ENCODE measurements at regions not wholly inside any gene's neighbourhood (a gene's known extent, or its start where the extent isn't known, plus 50 kb on each side); places are given as distances from the start of the nearest gene placed in this dataset.

DNA sequence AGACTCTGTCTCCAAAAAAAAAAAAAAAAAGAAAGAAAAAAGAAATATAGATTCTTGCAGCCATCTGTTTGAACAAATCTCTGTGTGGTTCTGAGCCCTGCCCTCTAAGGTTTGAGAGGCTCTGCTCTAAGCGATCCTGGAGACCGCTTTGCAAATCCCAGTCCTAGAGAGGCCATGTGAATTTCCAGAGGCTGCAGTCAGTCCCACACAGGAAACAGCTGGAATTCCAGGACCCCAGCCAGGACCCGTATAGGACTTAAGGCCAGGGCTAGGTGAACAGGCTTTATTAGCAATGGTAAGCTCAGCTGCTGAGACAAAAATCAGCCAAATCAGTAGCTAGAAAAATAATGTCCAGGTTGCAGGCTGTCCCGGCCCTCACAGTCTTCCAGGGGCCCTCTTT is 154.8 kb downstream of the RPS24 start:
- DNase-seq = no peak

DNA sequence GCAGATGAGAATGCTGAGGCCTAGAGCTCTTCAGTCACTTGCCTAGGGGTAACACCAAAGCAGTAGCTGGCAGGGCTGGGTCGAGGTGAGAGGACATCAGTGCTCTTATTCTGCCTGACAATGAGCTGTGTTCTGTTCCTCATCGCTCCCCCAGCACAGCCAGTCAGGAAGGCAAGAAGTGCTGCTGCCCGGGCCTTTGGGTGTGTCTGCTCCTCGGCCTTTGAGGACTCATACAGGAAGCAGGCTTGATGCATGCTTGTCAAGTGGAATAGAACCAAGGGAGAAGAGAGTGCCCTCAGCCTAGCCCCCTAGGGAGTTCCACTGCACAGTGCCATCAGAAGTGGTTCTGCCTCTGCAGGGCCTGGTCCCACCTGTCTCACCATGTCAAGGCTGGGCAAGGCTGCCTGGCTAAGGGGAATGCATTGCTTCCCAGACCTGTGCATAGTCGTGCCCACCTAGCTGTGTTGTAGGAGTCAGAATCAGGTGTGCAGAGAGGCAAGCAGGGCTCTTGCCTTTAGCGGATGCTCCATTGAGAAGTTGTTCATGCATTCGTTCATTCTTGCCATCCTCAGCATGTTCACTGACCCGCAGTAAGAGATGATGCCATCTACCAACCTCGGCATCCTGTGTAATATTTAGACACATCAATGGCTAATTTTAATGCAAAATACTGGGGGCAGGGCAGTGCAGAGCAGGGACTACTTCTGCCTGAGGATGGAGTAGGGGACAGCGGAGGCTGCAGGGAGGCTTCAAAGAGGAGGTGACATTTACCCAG is 156.6 kb downstream of the RPS24 start:
- no peak for DNase-seq

DNA sequence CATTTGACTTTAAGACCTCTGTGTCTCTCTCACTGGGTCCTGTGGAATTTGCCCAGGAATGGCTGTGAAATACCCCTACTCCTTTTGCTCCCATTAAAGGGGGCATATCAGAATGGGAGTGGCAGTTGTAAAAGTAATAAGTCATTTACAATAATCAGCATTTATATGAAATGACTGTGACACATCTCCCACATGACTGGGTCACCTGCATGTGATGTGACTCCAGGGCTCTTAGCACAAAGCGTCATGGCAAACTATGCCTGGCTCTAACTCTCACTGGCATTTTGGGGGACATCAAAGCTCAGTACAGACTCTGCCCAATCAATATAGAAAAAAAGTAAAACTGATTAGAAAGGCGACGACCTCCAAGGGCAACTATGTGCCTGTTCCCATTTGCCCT is 157.6 kb downstream of the RPS24 start:
- DNase-seq = no peak

DNA sequence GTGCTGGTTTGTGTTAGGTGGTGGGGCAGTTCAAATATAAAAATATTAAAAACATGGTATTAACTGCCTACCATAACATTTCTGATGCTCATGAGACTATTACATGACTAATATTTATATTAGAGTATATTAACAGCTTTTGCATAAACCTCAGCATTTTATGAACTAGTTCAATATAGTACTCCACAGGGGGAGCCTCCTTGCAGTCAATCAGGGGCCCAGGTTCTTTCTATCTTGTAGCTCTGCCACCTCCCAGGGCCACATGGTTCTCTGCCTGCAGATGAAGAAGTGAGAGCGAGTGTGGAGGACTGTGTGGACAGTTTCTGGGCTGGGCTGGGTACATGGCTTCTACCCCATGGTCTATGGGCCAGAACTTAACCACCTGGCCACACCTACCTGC is 159.5 kb downstream of the RPS24 start:
- no peak for DNase-seq

DNA sequence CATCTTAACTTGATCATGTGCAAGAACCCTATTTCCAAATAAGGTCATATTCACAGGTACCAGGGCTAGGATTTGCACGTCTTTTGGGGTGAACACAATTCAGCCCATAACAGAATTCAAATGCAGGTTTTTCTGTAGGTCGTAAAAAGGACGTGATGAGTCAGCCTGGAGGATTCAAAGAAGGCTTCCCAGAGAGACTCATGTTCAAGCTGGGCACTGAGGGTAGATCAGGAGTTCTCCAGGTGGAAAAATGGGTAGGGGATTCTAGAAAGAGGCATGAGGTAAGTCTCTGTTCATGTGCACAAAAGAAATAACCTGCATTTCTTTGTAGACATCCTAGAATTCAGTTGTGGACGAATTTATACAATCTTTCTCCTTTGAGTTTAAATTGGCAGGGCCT is 160.4 kb downstream of the RPS24 start:
- DNase-seq = no peak

DNA sequence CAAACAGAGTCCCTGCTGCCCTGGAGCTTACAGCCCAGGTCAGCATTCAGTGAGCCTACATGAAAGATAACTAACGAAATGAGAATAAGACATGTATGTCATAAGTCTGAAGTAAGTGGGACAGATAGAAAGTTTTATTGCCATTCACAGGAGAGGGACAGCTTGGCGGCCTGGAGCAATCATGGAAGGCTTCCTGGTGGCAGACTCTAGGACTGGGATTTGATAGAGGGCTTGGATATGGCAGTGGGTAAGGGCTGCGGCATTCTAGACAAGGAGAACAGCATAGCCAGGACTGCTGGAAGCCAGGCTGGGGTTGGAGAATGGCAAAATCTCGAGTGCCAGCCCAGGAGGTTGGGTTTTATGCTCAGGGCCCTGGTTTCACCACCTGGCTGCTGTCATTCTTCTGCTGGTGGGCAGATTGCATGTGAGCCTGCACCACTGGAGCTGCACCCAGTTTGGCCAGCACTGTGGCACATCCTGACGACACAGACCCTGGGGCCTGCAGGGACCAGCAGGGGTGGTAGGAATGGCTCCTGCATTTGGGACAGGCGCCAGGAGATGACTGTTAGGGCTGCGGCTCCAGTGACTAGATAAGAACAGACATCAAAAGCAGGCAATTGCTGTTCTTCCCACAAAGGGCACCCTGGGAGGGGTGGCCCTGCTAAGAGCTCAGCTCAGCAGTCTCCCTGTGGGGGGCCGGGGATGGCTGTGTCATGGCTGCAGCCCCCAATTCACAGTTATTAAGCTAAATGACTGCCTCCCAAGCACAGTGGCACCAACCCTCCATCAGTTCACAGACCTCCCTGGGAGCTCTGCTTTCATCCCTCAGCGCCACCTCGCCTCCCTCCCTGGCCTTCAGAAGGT is 161.1 kb downstream of the RPS24 start:
- no peak for DNase-seq

DNA sequence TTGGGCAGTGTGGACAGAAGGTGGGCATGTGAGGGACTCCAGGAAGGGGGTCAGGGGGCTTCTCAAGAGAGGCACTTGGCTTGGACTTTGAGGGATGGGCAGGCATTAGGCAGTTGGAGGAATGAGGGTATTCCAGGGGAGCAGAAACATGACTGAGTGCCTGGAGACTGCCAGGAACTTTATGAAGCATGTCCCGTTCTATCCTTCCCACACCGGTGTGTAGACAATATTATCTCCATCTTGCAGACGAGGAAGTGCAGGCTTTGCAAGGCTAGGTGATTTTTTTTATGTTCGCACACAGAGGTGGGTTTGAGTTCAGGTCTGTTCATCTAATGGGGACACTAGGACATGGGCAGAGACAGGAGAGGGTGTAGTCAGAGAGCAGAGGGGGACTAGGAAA is 162.7 kb downstream of the RPS24 start:
- no peak for DNase-seq

DNA sequence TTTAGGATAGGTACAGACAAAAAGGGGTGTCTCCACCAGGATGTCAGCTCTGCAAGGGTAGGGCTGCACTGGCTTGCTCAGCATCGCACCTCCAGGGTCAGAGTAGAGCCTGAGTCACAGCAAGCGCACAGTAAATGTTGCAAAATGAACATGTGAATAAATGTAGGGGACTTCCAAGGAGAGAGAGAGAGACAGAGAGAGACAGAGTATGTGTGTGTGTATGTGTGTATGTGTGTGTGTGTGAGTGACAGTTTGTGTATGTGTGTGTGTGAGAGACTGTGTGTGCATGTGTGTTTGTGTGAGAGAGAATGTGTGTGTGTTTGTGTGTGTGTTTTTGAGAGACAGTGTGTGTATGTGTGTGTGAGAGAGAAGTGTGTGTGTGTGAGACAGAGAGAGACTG is 163.3 kb downstream of the RPS24 start:
- no peak for DNase-seq

DNA sequence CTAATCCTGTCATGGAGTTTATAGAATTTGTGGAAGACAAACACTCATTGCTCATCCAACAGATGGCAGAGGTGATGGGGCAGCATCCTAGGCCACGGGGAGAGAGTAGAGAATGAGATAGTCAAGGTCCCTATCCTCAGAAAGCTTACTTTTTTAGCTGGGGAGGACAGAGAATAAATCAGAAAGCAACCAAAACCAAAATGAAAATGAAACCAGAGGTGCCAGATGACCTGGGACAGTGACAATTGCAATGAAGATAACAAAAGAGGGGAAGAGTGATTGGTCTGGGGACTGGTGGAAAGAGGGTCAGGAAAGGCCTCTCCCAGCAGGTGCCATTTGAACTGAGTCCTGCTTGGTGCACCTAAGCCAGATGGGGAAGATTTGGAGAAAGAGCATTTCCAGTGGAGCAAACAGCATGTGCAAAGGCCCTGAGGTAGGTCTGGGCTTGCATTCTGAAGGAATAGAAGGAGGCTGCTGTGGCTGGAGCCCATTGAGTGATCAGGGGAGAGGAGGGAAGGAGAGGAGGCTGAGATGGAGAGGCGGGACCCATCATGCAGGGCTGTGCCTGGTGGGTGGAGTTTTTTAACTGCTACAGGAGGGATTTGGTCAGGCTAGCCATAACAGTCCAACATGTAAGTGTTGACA is 164.1 kb downstream of the RPS24 start:
- no peak for DNase-seq

DNA sequence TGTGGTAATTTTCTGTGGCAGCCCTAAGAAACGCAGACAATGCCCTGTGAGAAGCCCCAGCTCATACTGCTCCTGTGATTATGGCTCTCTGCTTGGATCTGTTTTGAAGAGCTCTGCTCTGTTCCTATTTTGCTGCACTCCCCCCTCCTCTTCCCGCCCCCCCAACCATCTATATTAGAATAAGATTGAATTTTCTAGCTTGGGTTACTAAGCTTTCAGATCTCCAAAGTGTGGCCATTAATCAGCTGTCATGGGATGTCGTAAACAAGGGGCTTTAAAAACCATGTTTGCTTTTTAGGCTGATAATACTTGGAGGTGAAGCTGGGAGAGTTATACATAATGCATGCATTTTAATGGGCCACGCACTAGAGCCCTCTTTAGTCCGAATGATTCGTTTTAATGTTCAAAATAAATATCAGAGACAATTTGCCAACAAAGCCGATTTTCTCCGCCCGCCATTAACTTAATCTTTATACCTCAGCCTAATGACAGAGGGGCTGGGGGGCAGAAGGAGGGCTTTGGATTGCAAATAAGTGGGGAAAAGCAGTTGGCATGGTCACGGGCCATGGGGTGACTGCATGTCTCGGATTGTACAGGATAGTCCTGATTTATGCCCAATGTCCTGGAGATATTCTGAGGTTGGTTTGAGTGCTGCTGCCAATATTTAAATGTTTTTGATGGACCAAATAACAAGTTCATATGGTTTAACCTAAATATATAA is 165.5 kb downstream of the RPS24 start:
- no peak for DNase-seq

DNA sequence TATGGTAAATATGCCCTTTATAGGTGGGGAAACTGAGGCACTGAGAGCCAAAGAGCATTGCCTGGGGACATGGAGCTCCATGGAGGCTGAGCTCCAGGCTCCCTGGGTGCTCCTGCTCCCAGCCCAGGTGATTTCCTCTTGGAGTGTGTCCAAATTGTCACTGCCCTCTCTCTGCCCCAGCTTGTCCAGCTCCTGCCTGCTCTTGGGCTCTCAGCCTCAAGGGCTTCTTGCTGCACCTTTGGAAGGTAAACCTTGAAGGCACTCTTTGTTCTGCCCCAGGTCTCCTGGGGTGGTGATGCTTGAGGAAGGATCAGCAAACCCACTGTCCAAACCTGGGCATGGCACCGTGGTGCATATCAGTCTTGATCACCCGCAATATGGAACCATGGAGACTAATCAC is 166.1 kb downstream of the RPS24 start:
- no peak for DNase-seq

DNA sequence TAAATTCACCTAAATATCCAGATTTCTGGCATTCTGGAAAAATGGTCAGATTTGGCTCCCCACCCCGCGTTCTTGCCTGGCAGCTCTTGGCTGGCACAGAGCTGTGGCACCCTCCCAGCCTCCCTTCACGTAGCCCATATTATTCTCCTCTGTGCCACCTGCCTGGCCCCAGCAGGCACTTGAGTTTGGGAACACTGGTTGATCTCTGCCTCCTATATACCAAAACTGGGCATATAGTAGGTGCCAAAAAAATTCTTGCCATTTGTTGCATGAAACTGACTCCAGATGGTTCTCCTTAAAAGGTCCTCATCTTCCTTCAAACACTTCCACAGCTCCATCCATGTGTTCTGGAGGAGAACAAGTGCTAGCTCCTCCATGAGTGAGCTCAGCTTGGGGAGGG is 167.0 kb downstream of the RPS24 start:
- no peak for DNase-seq

DNA sequence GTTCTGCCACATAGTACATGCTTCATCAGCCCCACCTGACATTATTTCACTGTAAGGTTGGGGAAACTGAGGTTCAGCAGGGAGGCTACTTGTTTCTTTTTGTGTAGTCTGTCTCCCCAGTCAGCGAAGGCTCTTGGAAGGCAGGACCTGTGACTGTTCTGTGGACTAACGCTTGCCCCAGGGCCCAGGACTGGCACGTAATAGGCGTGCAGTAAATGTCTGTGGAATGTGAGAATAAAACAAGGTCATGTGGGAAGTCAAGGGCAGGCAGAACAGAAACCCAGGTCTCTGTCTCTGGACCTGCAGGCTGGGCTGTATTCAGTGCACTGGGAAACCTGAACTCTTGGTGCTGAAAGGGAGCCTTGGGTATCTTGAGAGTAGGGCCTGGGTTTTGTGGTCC is 168.7 kb downstream of the RPS24 start:
- no peak for DNase-seq

DNA sequence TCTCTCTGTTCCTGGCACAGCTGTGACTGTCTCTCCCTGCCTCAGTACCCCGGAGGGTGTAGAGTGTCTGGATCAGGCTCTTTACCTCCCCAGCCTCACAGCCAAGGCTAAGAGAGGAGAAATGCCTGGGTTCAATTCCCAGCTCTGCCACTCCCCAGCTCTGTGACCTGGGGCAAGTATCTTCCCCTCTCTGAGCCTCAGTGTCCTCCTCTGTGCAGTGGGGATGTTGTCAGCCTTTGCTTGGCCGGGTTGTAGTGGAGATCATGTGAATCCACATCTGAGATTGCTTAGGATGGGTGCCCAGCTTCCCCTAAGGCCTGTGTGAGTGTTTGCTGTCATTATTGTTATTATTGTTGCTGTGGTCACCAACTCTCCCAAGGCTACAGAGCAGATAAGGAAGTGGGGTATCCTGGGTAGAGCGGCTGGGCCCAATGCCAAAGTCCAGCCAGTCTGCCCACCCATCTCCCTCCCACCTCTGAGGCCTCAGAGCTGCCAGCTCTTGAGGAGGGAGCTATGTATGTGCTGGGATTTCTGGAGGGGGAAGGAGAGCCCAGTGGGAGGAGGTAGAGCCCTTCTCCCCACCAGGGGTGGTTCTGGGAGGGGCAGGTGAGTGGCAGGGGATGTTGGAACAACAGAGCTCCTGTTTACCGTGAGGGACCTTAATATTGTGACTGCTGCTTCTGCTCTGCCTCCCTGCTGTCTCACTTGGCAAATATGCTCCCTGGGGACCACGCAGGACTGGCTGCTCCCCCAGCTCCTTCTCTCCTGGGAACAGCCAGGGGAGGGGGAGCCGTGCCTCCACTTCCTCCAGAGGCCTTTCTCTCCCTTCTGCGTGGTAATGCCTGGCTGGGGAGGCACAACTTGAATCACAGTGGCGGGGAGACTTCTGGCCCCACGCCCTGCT is 170.5 kb downstream of the RPS24 start:
- DNase-seq = no peak

DNA sequence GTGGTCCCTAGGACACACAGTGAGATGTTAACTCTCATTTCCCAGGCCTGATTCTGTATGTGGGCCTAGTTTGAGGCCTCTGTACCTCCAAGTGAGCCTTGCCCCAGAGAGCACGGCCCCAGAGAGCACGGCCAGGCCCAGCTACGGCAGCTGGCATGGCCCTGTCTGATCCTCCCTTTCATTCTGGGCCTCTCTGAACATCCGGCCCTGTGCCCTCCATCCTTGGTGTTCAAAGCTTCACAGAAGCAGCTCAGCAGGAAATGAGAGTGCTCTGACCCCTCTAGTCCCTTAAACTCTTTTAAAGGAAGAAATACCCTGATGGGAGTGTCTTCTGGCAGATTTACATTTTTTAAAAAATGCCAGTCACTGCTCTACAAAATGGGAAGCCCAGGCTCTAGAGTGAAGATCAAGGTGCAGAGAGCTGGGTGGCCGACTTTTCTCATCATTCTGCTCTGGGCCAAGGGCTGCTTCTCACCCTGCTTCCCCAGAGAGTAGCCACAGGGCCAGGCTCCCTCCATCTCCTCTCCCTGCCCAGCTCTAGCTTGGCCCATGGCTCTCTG is 171.9 kb downstream of the RPS24 start:
- no peak for DNase-seq

DNA sequence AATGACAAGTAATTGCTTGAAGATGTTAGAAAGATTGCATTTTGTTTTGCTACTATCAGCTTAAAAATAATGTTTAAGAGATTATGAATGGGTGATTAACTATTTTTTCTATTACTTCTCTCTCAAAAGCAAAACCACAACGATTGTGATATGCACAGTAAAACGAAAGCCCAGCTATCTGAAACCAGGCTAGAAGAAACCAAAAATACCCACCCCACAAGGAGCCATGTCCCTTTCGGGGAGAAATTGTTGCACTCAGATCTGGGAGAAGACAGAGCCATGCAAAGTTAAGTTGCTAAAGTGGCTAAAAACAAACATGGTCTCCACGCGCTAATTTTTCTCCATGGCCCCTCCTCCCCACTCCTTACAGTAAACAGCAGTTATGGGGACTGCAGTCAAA is 173.6 kb downstream of the RPS24 start:
- no peak for DNase-seq

DNA sequence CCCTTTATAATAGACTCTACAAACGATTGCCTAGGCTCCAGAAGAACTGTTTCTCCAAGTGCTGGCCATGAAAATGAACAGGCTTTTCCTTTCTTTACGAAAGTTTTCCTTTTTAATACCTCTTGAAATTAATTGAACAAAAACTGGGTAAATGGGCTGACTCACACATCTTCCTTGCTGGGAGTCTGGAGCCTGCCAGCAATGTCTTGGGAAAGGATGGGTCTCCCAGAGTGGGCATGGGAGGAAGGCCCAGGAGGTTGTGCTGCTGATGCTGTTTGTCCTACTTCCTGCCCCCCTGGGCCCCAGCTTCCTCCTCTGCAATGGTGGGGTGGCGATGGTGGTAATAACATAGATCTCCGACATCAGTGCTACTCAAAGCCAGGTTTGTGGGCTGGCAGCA is 174.1 kb downstream of the RPS24 start:
- DNase-seq = no peak

DNA sequence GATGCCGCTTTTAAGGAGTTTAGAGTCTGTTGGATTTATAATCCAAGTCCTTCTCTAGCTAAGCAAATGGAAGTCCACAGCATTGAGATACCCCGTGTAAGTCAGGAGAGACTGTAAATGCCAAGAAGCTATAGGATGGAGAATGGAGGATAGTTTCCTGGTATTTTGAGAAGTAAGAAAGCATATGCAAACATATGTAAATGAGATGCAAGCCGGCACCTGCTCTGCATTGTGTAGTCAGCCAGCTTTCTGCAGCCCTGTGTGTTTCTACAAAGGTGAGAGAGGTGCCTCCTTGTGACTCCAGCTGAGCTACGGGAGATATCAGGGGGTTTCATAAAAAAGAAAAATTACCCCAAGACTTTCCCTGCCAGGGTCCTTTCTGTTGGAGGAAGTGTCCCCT is 176.3 kb downstream of the RPS24 start:
- no peak for DNase-seq

DNA sequence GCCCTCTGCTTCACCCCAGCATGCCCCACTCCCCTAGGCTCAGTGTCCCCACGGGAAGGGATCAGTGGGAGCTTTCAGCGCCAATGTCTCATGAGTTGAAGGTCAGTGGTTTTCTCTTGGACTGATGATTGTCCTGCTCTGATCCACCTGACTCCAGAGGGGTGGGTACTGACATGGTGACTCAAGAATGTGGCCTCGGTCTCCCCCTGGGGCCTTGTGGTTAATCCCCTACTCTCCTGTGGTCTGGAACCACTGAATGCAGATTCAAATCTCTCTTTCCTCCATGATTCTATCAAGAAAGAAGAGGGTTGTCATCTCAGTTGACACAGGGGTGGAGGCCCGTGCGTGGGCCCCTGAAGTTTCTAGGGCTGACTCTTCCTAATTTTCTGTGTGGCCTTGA is 176.9 kb downstream of the RPS24 start:
- DNase-seq = no peak

DNA sequence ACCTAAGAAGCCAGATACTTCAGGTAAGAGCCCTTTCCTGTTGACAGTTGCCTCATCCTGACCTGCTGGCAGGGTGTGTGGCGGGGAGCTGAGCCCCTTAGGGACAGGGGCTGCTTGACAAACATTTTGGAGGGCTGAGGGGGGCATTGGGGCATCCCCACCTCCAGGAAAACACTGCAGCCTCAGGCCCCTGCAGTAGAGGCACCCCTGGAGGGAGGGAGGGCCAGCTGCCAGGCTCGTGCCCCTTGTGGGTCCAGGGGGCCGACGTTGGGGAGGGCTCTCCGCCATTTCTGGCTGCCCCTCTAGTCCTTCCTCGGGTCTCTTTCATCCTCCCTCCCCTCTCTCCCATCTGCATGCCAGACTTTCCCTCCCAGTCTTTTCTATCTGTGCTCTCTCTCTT is 177.3 kb downstream of the RPS24 start:
- no peak for DNase-seq

DNA sequence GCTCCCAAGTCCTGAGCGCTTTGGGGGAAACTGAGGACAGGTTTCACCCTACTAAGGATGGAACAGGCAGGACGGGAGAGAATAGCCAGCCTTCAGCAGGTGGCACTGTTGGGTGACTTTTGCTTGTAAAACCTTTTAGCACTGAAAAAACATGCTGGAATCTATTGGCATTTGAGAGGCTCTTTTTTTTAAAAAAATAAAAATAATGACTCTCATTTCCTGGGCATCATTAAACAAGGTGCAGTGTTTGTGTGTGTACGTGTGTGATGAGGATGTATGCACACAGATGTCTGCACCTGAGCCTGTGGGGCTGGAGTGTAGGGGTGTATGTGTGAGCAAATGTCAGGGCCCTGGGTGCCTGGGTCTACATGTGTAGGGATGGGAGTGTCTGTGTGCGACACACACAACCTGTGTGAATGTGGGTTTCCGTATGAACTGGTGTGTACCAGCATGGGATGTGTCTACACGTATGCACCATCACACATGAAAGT is 177.9 kb downstream of the RPS24 start:
- peak; percentile 77 for DNase-seq

Measured in eye (tissue), 1 donor.